Psoas muscle (tissue), 7 donors: ENCODE measurements at regions not wholly inside any gene's neighbourhood (a gene's known extent, or its start where the extent isn't known, plus 50 kb on each side); places are given as distances from the start of the nearest gene placed in this dataset.

Experiments used
- ATAC-seq, 4 donors: fragments of 200-7000 bp; cut with Tn5 transposase; one replicate each; pipeline ENCODE4 v1.9.1; 2020; ENCODE audit warnings: moderate library complexity in 3 of 4, mild to moderate bottlenecking in 2 of 4
- DNase-seq, 2 donors: peaks; one replicate each; pipeline ENCODE4 v3.0.0-alpha.2; 2020
- H3K27ac ChIP-seq: fragments of 200-600 bp; one replicate; pipeline ENCODE4 v1.8.0; 2022
- H3K27me3 ChIP-seq, 3 donors: fragments of 200-600 bp in 1 of 3; one replicate each; pipeline versions ENCODE4 v1.6.1 to v1.8.0; 2013 to 2022; ENCODE audit warnings: low read length in 2 of 3, mild to moderate bottlenecking in 2 of 3, moderate library complexity in 1 of 3; ENCODE audit not compliant: insufficient read depth in 3 of 3
- H3K36me3 ChIP-seq, 2 donors: fragments of 200-600 bp in 1 of 2; one replicate each; pipeline versions ENCODE4 v1.6.1 to v1.8.0; 2013 to 2022; ENCODE audit warnings: low read depth in 1 of 2, mild to moderate bottlenecking in 1 of 2, moderate library complexity in 1 of 2; ENCODE audit not compliant: insufficient read depth in 1 of 2
- H3K4me1 ChIP-seq: fragments of 200-600 bp; one replicate; pipeline ENCODE4 v1.8.0; 2022
- H3K4me3 ChIP-seq: fragments of 200-600 bp; one replicate; pipeline ENCODE4 v1.8.0; 2022; ENCODE audit warnings: mild to moderate bottlenecking
- H3K9me3 ChIP-seq: fragments of 200-600 bp; one replicate; pipeline ENCODE4 v1.8.0; 2022
- WGBS, 3 donors: extraction: QIAGEN DNeasy Blood & Tissue Kit; methylation state at CpG; one replicate each; pipeline versions ENCODE4 v1.1.6 to v1.1.7; 2013; 5-methylcytosine and 5-hydroxymethylcytosine counted together
- intact Hi-C, 2 donors: fragments of 100-400 bp; cut with DNase I; formaldehyde crosslinking; loops; one replicate each; pipeline versions ENCODE4 v1.11.0 to v1.14.2; 2022
- TF ChIP-seq, protein P1 (sequence below): fragments of 200-600 bp; IDR thresholded peaks from one replicate; pipeline ENCODE4 v1.8.0; 2022; ENCODE audit warnings: antibody characterized with exemption
- donor health status: healthy with polysubstance abuse.
- donor health status: DM: no; HTN: no; CAD: no; lungs with moderate emphysema.
- donor health status: Bipolar disorder and iron deficiency.
- donor health status: healthy.
- donor health status: DM: yes; HTN: yes; CAD: no.
- donor health status: DM: no; HTN: no; CAD: no.
- donor health status: DM: yes; HTN: yes; CAD: no.

DNA sequence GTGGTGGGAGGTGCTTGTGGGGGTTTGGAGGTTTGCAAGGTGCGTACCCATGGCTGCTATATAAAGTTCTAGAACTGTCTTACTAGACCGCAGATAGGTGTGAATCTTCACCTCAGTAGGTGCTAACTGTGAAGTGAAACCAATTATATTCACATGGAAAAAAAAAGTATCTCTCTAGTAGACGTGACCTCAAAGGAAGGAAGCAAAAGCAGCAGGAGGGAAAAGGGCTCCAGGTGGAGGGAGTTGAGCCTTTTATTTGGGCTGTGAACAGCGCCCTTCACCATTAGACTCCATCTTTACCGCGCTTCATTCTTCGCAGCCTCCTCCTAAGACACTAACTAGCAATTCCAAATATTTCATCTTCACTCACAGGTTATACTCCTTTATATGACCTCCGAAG, 129.8 kb downstream of the TBX19 start:
- Histone ChIP-seq H3K9me3 (no peaks in the 10 kb centered on the region), H3K4me3 (no peak overlapping the region), H3K36me3 (no peaks in the 10 kb centered on the region), H3K4me1 (peaks cover 4% of the 10 kb centered on the region), H3K27ac (no peak overlapping the region), H3K27me3 (no peaks in the 10 kb centered on the region)
- WGBS, 3 donors = 89 to 94% (median 91%) methylated on average over 8 of the region's 8 CpGs
- intact Hi-C loops = no loop called here
- TF ChIP-seq, protein P1, sequence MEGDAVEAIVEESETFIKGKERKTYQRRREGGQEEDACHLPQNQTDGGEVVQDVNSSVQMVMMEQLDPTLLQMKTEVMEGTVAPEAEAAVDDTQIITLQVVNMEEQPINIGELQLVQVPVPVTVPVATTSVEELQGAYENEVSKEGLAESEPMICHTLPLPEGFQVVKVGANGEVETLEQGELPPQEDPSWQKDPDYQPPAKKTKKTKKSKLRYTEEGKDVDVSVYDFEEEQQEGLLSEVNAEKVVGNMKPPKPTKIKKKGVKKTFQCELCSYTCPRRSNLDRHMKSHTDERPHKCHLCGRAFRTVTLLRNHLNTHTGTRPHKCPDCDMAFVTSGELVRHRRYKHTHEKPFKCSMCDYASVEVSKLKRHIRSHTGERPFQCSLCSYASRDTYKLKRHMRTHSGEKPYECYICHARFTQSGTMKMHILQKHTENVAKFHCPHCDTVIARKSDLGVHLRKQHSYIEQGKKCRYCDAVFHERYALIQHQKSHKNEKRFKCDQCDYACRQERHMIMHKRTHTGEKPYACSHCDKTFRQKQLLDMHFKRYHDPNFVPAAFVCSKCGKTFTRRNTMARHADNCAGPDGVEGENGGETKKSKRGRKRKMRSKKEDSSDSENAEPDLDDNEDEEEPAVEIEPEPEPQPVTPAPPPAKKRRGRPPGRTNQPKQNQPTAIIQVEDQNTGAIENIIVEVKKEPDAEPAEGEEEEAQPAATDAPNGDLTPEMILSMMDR = no peak
- ATAC-seq = no peak
- DNase-seq = no peak

DNA sequence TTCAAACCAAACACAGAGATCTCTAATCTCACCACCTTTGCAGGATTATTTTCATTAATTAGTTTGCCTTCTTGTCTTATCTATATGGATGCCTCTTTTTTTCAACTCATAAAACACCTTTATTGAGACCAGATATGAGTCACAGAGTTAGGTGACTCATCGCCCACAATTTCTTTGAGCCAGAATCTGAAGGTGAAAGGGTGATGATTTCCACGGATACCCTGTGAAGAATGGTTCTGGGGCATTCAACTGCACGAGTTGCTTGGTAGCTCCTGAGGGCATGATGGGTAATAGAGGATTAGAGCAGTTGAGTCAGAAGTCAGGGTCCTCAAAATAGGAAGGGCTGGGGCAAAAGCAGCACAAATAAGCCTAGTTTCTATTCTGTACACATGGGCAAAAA, 128.2 kb downstream of the TBX19 start:
- H3K4me1 ChIP-seq = no peaks in the 10 kb centered on the region
- DNase-seq = no peak
- no peak for ATAC-seq
- H3K27ac ChIP-seq = no peak overlapping the region
- intact Hi-C loops = no loop called here
- H3K4me3 ChIP-seq = no peak overlapping the region
- no peaks in the 10 kb centered on the region for H3K9me3 ChIP-seq
- TF ChIP-seq, protein P1 = no peak
- no peaks in the 10 kb centered on the region for H3K27me3 ChIP-seq
- no peaks in the 10 kb centered on the region for H3K36me3 ChIP-seq
- 70 to 77% (median 74%) methylated on average over 3 of the region's 3 CpGs for WGBS, 3 donors

DNA sequence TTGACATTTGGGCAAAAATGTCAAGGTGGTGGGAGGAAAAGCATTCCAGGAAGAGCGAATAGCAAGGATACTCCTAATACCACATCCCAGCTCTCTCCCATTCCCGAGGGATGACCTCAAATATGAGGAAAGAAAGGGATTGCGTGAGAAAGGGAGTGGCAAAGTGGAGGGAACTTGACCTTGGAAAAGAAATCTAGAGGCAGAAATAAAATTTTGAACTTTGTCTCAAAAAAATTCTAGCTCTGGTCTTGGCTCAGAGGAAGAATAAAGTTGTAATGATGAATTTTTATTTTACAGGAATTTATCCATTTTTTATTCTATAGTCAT, 127.8 kb downstream of the TBX19 start:
- no peaks in the 10 kb centered on the region for H3K4me1 ChIP-seq
- H3K9me3 ChIP-seq = no peaks in the 10 kb centered on the region
- no peak for ATAC-seq
- no peak overlapping the region for H3K27ac ChIP-seq
- no peak for DNase-seq
- H3K36me3 ChIP-seq = no peaks in the 10 kb centered on the region
- H3K4me3 ChIP-seq = no peak overlapping the region
- intact Hi-C loops = no loop called here
- WGBS, 3 donors = 77 to 82% (median 80%) methylated on average over 3 of the region's 3 CpGs
- TF ChIP-seq, protein P1 = no peak
- H3K27me3 ChIP-seq = no peaks in the 10 kb centered on the region

DNA sequence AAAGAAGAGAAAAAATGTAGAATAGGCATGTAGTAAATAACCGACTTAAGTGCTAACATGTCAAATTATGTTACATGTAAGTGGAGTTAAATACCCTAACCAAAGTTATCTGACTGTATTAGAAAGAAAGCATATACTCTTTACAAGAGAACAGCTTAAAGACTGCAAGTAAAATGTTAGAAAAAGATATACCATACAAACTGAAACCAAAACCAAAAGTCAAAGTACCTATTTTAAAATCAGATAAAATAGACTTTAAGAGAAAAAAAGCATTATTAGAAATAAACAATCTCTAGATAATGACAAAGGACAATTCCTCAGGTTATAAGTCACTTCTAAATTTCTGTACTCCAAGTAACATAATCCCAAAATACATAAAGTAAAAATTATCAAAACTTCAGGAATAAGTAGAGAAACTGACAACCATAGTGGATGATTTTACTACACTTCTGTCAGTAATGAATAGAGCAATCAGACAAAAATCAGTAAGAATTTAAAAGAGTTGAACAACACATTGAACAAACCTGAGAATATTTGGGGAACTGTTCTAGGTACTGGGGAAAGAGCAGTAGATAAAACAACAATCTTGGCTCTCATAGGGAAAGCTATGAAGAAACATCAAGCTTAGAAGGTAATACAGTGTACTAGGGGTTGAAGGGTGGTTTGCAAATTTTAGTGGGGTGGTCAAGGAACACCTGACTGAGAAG, 127.3 kb downstream of the TBX19 start:
- no peak overlapping the region for H3K27ac ChIP-seq
- WGBS, 3 donors = 82 to 94% (median 86%) methylated on average over 1 of the region's 1 CpG
- DNase-seq = no peak
- H3K4me1 ChIP-seq = no peaks in the 10 kb centered on the region
- no peaks in the 10 kb centered on the region for H3K27me3 ChIP-seq
- no peaks in the 10 kb centered on the region for H3K9me3 ChIP-seq
- TF ChIP-seq, protein P1 = no peak
- no peaks in the 10 kb centered on the region for H3K36me3 ChIP-seq
- intact Hi-C loops = no loop called here
- no peak overlapping the region for H3K4me3 ChIP-seq
- ATAC-seq = no peak

DNA sequence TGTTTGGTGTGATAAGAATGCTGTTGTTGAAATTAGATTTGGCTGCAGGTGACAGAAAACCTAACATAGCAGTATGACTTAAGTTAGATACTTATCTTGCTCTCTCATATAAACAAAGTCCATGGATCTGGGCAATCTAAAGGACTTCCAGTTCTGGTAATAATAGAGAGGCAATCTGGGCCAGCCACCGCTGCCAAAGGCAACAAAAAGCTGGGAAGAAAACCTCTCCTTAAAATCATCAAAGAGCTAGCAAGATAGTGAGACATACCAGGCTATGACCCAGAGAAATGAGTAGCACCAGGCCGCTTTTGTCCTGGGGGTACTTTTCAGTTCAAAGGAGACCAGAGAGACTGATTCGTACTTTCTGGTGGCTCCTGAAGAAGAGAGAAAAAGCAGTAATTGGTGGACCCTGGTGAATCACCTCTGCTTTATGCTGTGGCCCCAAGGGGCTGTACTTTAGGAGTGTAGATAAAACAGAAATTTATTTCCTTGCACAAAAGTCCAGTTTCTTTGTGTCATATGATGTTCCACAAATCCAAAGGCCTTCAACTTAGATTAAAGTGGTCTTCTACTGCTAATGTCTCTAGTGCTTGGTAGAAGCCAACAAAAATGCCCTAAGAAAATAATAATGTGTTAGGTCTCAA, 125.4 kb downstream of the TBX19 start:
- WGBS, 3 donors = 71 to 76% (median 73%) methylated on average over 3 of the region's 3 CpGs
- no peak overlapping the region for H3K27ac ChIP-seq
- ATAC-seq (no peak), DNase-seq (no peak)
- TF ChIP-seq, protein P1 = no peak
- H3K4me3 ChIP-seq = no peak overlapping the region
- no peaks in the 10 kb centered on the region for H3K9me3 ChIP-seq
- H3K4me1 ChIP-seq = no peaks in the 10 kb centered on the region
- intact Hi-C loops = no loop called here
- no peaks in the 10 kb centered on the region for H3K36me3 ChIP-seq
- no peaks in the 10 kb centered on the region for H3K27me3 ChIP-seq
